Kidney (tissue), 13 donors: ENCODE measurements at regions not wholly inside any gene's neighbourhood (a gene's known extent, or its start where the extent isn't known, plus 50 kb on each side); places are given as distances from the start of the nearest gene placed in this dataset.

Source experiments
- DNase-seq, 5 donors: peaks; one replicate each; pipeline ENCODE4 v3.0.0-alpha.2; 2013 to 2020
- FAIRE-seq: peaks from 2 replicates; lab custom pipeline; 2012; peaks lifted over from hg19 to GRCh38; lab: Jason Lieb, UNC
- H3K27ac ChIP-seq, 2 donors: one replicate each; pipeline ENCODE4 v1.7.0; 2013; ENCODE audit warnings: low read depth in 2 of 2, low read length in 2 of 2, inconsistent platforms in 1 of 2
- H3K27me3 ChIP-seq: one replicate; pipeline ENCODE4 v1.7.1; 2013; ENCODE audit warnings: low read length, inconsistent platforms; ENCODE audit not compliant: control insufficient read depth, insufficient read depth
- H3K36me3 ChIP-seq, 3 donors: one replicate each; pipeline versions ENCODE4 v1.7.0 to v1.7.1; 2013; ENCODE audit warnings: low read length in 3 of 3, control low read depth in 1 of 3, inconsistent platforms in 1 of 3; ENCODE audit not compliant: insufficient read depth in 3 of 3, control insufficient read depth in 2 of 3
- H3K4me1 ChIP-seq, 3 donors: one replicate each; pipeline versions ENCODE4 v1.7.0 to v1.7.1; 2013; ENCODE audit warnings: low read length in 3 of 3, inconsistent platforms in 1 of 3, low read depth in 1 of 3; ENCODE audit not compliant: control insufficient read depth in 2 of 3, insufficient read depth in 2 of 3
- H3K4me3 ChIP-seq, 3 donors: one replicate each; pipeline versions ENCODE4 v1.7.0 to v1.8.1; 2013; ENCODE audit warnings: low read length in 3 of 3, control low read depth in 1 of 3, inconsistent platforms in 1 of 3
- H3K9ac ChIP-seq, 3 donors: one replicate each; pipeline versions ENCODE4 v1.7.0 to v1.7.1; 2013; ENCODE audit warnings: low read length in 3 of 3, control low read depth in 1 of 3, inconsistent platforms in 1 of 3
- H3K9me3 ChIP-seq, 3 donors: one replicate each; pipeline versions ENCODE4 v1.7.0 to v1.7.1; 2013; ENCODE audit warnings: low read length in 3 of 3, control low read depth in 1 of 3, inconsistent platforms in 1 of 3; ENCODE audit not compliant: control insufficient read depth in 2 of 3, insufficient read depth in 1 of 3
- CTCF ChIP-seq: IDR thresholded peaks from 3 replicates; pipeline ENCODE4 v1.5.1; 2012; ENCODE audit warnings: mild to moderate bottlenecking, moderate library complexity, borderline replicate concordance; ENCODE audit not compliant: insufficient read depth; ENCODE audit errors: extremely low read depth
- intact Hi-C: fragments of 100-400 bp; cut with DNase I; formaldehyde crosslinking; loops from one replicate; pipeline ENCODE4 v1.11.1; 2022
- donor health status: control.
- donor health status: control.
- donor health status: control.
- donor health status: control.
- donor health status: control.
- donor health status: DM: yes; HTN: yes; CAD: no.
- donor health status: Normal renal cell carcinoma (clear cell type).

- Histone ChIP-seq H3K9ac (no peak overlapping the region), H3K27me3 (no peaks in the 10 kb centered on the region), H3K4me3 (no peak overlapping the region), H3K9me3 (no peaks in the 10 kb centered on the region), H3K27ac (no peak overlapping the region), H3K36me3 (no peaks in the 10 kb centered on the region), H3K4me1 (no peaks in the 10 kb centered on the region)
- FAIRE-seq = no peak
- no peak for TF ChIP-seq CTCF
- intact Hi-C loops = no loop called here
- no peak for DNase-seq
Observed at GRCh38 chr1:78383923-78384322, 106.9 kb upstream of the PTGFR start.

GRCh38 chr1:78385744-78386462 lies 104.9 kb upstream of the PTGFR start:
- Histone ChIP-seq H3K4me1 (no peaks in the 10 kb centered on the region), H3K27me3 (no peaks in the 10 kb centered on the region), H3K27ac (no peak overlapping the region), H3K36me3 (no peaks in the 10 kb centered on the region), H3K9me3 (no peaks in the 10 kb centered on the region), H3K4me3 (no peak overlapping the region), H3K9ac (no peak overlapping the region)
- DNase-seq = no peak
- TF ChIP-seq CTCF = no peak
- intact Hi-C loops = no loop called here
- no peak for FAIRE-seq

- H3K4me3 ChIP-seq = no peak overlapping the region
- H3K4me1 ChIP-seq = no peaks in the 10 kb centered on the region
- H3K36me3 ChIP-seq = no peaks in the 10 kb centered on the region
- no peak for TF ChIP-seq CTCF
- H3K27ac ChIP-seq = no peak overlapping the region
- no peaks in the 10 kb centered on the region for H3K9me3 ChIP-seq
- no peak overlapping the region for H3K9ac ChIP-seq
- no peak for FAIRE-seq
- DNase-seq = no peak
- intact Hi-C loops = no loop called here
- H3K27me3 ChIP-seq = no peaks in the 10 kb centered on the region
Observed at GRCh38 chr1:78387201-78387600, 103.6 kb upstream of the PTGFR start.

- Histone ChIP-seq H3K36me3 (no peaks in the 10 kb centered on the region), H3K9me3 (no peaks in the 10 kb centered on the region), H3K27ac (no peak overlapping the region), H3K4me3 (no peak overlapping the region), H3K27me3 (no peaks in the 10 kb centered on the region), H3K9ac (no peak overlapping the region), H3K4me1 (no peaks in the 10 kb centered on the region)
- DNase-seq (no peak), FAIRE-seq (no peak)
- intact Hi-C loops = no loop called here
- TF ChIP-seq CTCF = no peak
Observed at GRCh38 chr1:78387871-78388270, 102.9 kb upstream of the PTGFR start.
